ENCODE measurements at regions not wholly inside any gene's neighbourhood (a gene's known extent, or its start where the extent isn't known, plus 50 kb on each side); places are given as distances from the start of the nearest gene placed in this dataset.

DNA sequence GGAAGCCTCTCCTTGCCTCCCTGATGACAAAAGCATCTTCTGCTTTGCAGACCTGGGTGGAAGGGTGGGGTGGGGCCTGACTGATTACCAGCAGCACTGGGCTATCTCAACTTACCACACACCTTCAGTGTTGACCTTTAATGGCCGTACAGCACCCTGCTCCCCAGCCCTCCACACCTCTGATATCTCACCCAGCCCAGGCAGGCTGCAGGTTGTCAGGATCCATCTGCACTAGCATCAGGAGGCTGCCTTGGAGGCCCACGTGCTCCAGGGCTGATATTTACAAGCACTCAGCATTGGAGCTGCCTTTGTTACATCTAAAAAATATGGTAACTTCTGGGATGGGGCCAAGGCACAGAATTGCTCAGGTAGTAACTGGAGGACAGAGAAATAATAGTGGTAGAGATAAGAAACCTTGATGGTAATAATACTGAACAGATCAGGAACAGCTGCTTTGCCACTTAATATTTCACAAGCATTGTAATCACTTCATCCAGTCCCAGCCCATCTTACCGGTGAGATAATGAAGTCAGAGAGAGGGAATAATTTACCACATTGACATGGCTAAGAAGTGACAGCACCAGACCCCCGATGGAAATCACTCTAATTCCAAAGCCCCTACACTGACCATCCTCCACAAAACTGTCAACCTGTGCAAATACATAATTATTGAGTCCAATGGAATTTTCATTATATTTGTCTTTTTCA is 125.2 kb upstream of the RFLNA start:
- H3K4me1 ChIP-seq (ENCODE audit: insufficient read depth, low read length, severe bottlenecking): no peaks in the 10 kb centered on the region
- no peaks in the 10 kb centered on the region for H4K20me1 ChIP-seq (ENCODE audit: insufficient read depth, low read length)
- H3K4me3 ChIP-seq (ENCODE audit: low read depth, low read length, poor library complexity, severe bottlenecking): no peak overlapping the region
- H3K4me2 ChIP-seq (ENCODE audit: low read length): no peak overlapping the region
- no peaks in the 10 kb centered on the region; the same call in 1 of the 2 replicates for H3K36me3 ChIP-seq (ENCODE audit: insufficient read depth, low read length)
- H3K9ac ChIP-seq (ENCODE audit: low read length): no peak overlapping the region
- no peaks in the 10 kb centered on the region for H3K79me2 ChIP-seq (ENCODE audit: insufficient read depth, low read length)
- no peaks in the 10 kb centered on the region for H3K9me3 ChIP-seq (ENCODE audit: low read length)
- no peaks in the 10 kb centered on the region for H3F3A ChIP-seq (ENCODE audit: insufficient read depth, low read length)
- no peaks in the 10 kb centered on the region; the same call in 1 of the 2 replicates for H3K27me3 ChIP-seq (ENCODE audit: insufficient read depth, low read length)
- TF ChIP-seq, protein P1, sequence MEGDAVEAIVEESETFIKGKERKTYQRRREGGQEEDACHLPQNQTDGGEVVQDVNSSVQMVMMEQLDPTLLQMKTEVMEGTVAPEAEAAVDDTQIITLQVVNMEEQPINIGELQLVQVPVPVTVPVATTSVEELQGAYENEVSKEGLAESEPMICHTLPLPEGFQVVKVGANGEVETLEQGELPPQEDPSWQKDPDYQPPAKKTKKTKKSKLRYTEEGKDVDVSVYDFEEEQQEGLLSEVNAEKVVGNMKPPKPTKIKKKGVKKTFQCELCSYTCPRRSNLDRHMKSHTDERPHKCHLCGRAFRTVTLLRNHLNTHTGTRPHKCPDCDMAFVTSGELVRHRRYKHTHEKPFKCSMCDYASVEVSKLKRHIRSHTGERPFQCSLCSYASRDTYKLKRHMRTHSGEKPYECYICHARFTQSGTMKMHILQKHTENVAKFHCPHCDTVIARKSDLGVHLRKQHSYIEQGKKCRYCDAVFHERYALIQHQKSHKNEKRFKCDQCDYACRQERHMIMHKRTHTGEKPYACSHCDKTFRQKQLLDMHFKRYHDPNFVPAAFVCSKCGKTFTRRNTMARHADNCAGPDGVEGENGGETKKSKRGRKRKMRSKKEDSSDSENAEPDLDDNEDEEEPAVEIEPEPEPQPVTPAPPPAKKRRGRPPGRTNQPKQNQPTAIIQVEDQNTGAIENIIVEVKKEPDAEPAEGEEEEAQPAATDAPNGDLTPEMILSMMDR (IDR thresholded peaks at IDR 0.05; ENCODE audit: low read length): no peak
- no peak for TF ChIP-seq EZH2 (IDR thresholded peaks at IDR 0.05; ENCODE audit: borderline replicate concordance, low read length)
- no peak overlapping the region for H3K27ac ChIP-seq (ENCODE audit: low read depth, low read length, poor library complexity, severe bottlenecking)
- H2AFZ ChIP-seq (ENCODE audit: low read length): no peak overlapping the region
- no peaks in the 10 kb centered on the region for H3K9me2 ChIP-seq (ENCODE audit: low read depth, low read length)

DNA sequence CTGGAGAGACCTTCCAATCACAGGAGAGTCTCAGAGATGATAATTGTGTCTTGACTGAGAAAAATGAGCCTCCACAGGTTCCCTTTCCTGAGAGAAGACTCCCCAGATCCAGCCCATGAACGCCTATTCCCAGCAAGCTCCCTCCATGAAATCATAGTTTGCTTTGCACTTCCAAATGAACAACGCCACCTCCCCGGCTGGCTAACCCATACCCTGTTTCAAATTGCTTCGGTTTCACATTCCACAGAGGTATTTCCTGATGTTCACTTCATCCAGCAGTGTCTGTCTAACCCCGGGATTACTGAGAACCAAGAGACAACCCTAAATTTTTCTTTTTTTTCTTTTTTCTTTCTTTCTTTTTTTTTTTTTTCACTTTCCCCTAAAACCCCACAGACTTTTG is 124.1 kb upstream of the RFLNA start:
- H3K79me2 ChIP-seq (ENCODE audit: insufficient read depth, low read length): no peaks in the 10 kb centered on the region
- H3K9me2 ChIP-seq (ENCODE audit: low read depth, low read length): no peaks in the 10 kb centered on the region
- H3K9ac ChIP-seq (ENCODE audit: low read length): no peak overlapping the region
- H3K4me3 ChIP-seq (ENCODE audit: low read depth, low read length, poor library complexity, severe bottlenecking): no peak overlapping the region
- no peaks in the 10 kb centered on the region; the same call in 1 of the 2 replicates for H3K27me3 ChIP-seq (ENCODE audit: insufficient read depth, low read length)
- H4K20me1 ChIP-seq (ENCODE audit: insufficient read depth, low read length): no peaks in the 10 kb centered on the region
- no peak overlapping the region for H3K4me2 ChIP-seq (ENCODE audit: low read length)
- no peaks in the 10 kb centered on the region for H3K4me1 ChIP-seq (ENCODE audit: insufficient read depth, low read length, severe bottlenecking)
- no peak overlapping the region for H2AFZ ChIP-seq (ENCODE audit: low read length)
- no peaks in the 10 kb centered on the region; the same call in 1 of the 2 replicates for H3K36me3 ChIP-seq (ENCODE audit: insufficient read depth, low read length)
- H3F3A ChIP-seq (ENCODE audit: insufficient read depth, low read length): no peaks in the 10 kb centered on the region
- no peak for TF ChIP-seq EZH2 (IDR thresholded peaks at IDR 0.05; ENCODE audit: borderline replicate concordance, low read length)
- TF ChIP-seq, protein P1 (IDR thresholded peaks at IDR 0.05; ENCODE audit: low read length): no peak
- H3K9me3 ChIP-seq (ENCODE audit: low read length): no peaks in the 10 kb centered on the region
- H3K27ac ChIP-seq (ENCODE audit: low read depth, low read length, poor library complexity, severe bottlenecking): no peak overlapping the region

DNA sequence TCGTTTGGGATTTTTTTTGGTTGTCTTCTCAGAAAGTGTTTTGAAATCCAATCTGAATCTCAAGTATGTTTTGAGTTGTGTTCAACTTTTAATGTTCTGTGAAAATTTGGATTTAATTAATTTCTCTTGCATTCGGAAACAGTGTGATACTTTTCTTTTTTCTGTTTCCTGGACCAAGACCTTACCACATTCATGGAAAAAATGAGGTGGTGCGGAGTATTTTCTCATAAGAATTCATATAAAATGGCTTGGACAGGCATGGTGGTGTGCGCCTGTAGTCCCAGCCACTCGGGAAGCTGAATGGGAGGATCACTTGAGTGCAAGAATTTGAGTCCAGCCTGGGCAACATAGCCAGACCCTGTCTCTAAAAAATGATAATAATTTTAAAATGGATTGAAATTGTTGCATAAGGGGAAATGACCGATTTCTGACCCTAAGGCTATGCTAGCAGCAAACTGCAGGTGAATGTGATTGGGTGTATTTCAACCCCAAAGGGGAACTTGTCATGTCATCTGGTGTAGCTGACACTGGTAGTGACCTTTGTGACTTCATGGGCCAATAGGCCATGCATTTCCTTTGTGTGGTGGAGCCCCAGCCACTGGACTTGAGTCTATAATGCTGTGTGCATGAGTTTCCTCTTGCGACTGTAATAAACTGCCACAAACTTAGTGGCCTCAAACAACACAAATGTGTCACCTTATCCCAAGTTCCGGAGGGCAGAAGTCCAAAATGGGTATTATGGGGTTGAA is 123.5 kb upstream of the RFLNA start:
- TF ChIP-seq, protein P1 (IDR thresholded peaks at IDR 0.05; ENCODE audit: low read length): no peak
- no peak for TF ChIP-seq EZH2 (IDR thresholded peaks at IDR 0.05; ENCODE audit: borderline replicate concordance, low read length)
- H3K4me2 ChIP-seq (ENCODE audit: low read length): no peak overlapping the region
- H3K27ac ChIP-seq (ENCODE audit: low read depth, low read length, poor library complexity, severe bottlenecking): no peak overlapping the region
- no peak overlapping the region for H2AFZ ChIP-seq (ENCODE audit: low read length)
- H3K36me3 ChIP-seq (ENCODE audit: insufficient read depth, low read length): no peaks in the 10 kb centered on the region
- no peaks in the 10 kb centered on the region for H3K79me2 ChIP-seq (ENCODE audit: insufficient read depth, low read length)
- H3F3A ChIP-seq (ENCODE audit: insufficient read depth, low read length): no peaks in the 10 kb centered on the region
- H4K20me1 ChIP-seq (ENCODE audit: insufficient read depth, low read length): no peaks in the 10 kb centered on the region
- H3K4me1 ChIP-seq (ENCODE audit: insufficient read depth, low read length, severe bottlenecking): no peaks in the 10 kb centered on the region
- no peaks in the 10 kb centered on the region; the same call in 1 of the 2 replicates for H3K27me3 ChIP-seq (ENCODE audit: insufficient read depth, low read length)
- no peaks in the 10 kb centered on the region for H3K9me2 ChIP-seq (ENCODE audit: low read depth, low read length)
- H3K4me3 ChIP-seq (ENCODE audit: low read depth, low read length, poor library complexity, severe bottlenecking): no peak overlapping the region
- no peaks in the 10 kb centered on the region for H3K9me3 ChIP-seq (ENCODE audit: low read length)
- H3K9ac ChIP-seq (ENCODE audit: low read length): no peak overlapping the region
